Caco-2 (cell line): ENCODE measurements at regions not wholly inside any gene's neighbourhood (a gene's known extent, or its start where the extent isn't known, plus 50 kb on each side); places are given as distances from the start of the nearest gene placed in this dataset.

ENCODE experiments used
- BruUV-seq: library from RNA; stranded (reverse); fragments of 400-500 nt; replicated peaks from 2 replicates; lab custom pipeline; 2021; lab: Mats Ljungman, UMichigan
- CTCF ChIA-PET: fragments of 300-600 bp; sonication (Branson Sonifier 250); formaldehyde crosslinking; loops from one replicate; lab custom pipeline; 2022; ENCODE audit warnings: antibody characterized with exemption; lab: Charles Lee
- POLR2A ChIA-PET: fragments of 300-600 bp; sonication (Branson Sonifier 250); formaldehyde crosslinking; loops from one replicate; lab custom pipeline; 2022; ENCODE audit warnings: antibody characterized with exemption; lab: Charles Lee
- DNase-seq, 2 experiments: peaks; one replicate each; pipeline versions ENCODE4 v3.0.0 to v3.0.0-alpha.2; 2020 to 2022
- H3K27me3 ChIP-seq: replicated peaks from 2 replicates; pipeline ENCODE4 v1.6.0; 2011; ENCODE audit warnings: low read length; ENCODE audit not compliant: control insufficient read depth, insufficient read depth
- H3K36me3 ChIP-seq: 2 replicates; pipeline ENCODE4 v1.5.1; 2011; ENCODE audit warnings: low read length; ENCODE audit not compliant: control insufficient read depth, insufficient read depth
- H3K4me1 ChIP-seq: fragments of 250-450 bp; sonication (Bioruptor Pico); 2 replicates; pipeline ENCODE4 v1.5.1; 2020; ENCODE audit warnings: mild to moderate bottlenecking
- H3K4me3 ChIP-seq: 2 replicates; pipeline ENCODE4 v1.5.1; 2011; ENCODE audit warnings: low read depth, mild to moderate bottlenecking, control low read depth, low read length
- H3K9me3 ChIP-seq: fragments of 250-450 bp; sonication (Bioruptor Pico); 2 replicates; pipeline ENCODE4 v1.5.1; 2020; ENCODE audit warnings: mild to moderate bottlenecking, moderate library complexity
- H3K27ac Mint-ChIP-seq: one replicate; pipeline ENCODE4 v1.8.0; 2022; ENCODE audit warnings: mixed read lengths; ENCODE audit not compliant: unreplicated experiment
- H3K27me3 Mint-ChIP-seq: one replicate; pipeline ENCODE4 v1.8.0; 2022; ENCODE audit warnings: mixed read lengths; ENCODE audit not compliant: insufficient read depth, unreplicated experiment
- H3K36me3 Mint-ChIP-seq: one replicate; pipeline ENCODE4 v1.8.0; 2022; ENCODE audit warnings: mild to moderate bottlenecking, mixed read lengths; ENCODE audit not compliant: insufficient read depth, unreplicated experiment
- H3K4me1 Mint-ChIP-seq: one replicate; pipeline ENCODE4 v1.8.0; 2022; ENCODE audit warnings: low read depth, mixed read lengths; ENCODE audit not compliant: unreplicated experiment
- H3K4me3 Mint-ChIP-seq: one replicate; pipeline ENCODE4 v1.8.0; 2022; ENCODE audit warnings: mild to moderate bottlenecking, moderate library complexity, mixed read lengths; ENCODE audit not compliant: unreplicated experiment
- H3K9me3 Mint-ChIP-seq: one replicate; pipeline ENCODE4 v1.8.0; 2022; ENCODE audit warnings: mixed read lengths; ENCODE audit not compliant: unreplicated experiment
- intact Hi-C: fragments of 100-400 bp; cut with micrococcal nuclease; formaldehyde crosslinking; loops from one replicate; pipeline ENCODE4 v1.10.0; 2022; ENCODE audit not compliant: unreplicated experiment
- TF ChIP-seq, protein P1 (sequence below), 2 experiments: fragments of 200-600 bp in 1 of 2; IDR thresholded peaks; 1 replicate in 1 of 2; 2 replicates in 1 of 2; pipeline versions ENCODE4 v1.5.1 to v1.8.0; 2011 to 2022; ENCODE audit warnings: antibody characterized with exemption in 1 of 2, control low read depth in 1 of 2, inconsistent platforms in 1 of 2, low read depth in 1 of 2, low read length in 1 of 2, mild to moderate bottlenecking in 1 of 2, moderate library complexity in 1 of 2; ENCODE audit not compliant: insufficient read depth in 1 of 2, severe bottlenecking in 1 of 2, unreplicated experiment in 1 of 2

DNA sequence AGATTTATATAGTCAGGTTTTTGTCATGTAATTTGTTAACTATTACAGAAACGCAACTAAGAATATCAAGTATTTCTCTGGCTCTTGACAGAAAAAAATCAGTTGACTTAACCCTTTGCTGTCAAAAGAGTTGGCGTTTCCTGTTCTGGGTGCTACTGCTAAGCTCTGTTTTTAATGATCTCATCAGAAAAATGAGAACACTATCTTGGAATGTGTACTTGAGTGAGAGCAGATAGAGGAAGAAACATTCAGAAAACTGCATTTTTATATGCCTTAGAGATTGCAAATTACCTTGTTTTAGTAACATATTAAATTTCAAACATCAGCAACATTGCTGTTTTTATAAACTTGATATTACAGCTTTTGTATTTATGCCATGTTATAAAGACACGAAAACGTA lies 297.9 kb downstream of the RDH14 start:
- Mint-ChIP-seq H3K4me3 (no peak overlapping the region), H3K27ac (no peak overlapping the region), H3K36me3 (no peaks in the 10 kb centered on the region), H3K9me3 (no peaks in the 10 kb centered on the region), H3K4me1 (no peaks in the 10 kb centered on the region), H3K27me3 (no peaks in the 10 kb centered on the region)
- Histone ChIP-seq H3K4me1 (no peaks in the 10 kb centered on the region), H3K36me3 (no peaks in the 10 kb centered on the region), H3K9me3 (0 out of 2 replicates have a peak, but pooled peaks cover 4% of the 10 kb centered on the region), H3K4me3 (no peak overlapping the region), H3K27me3 (no peaks in the 10 kb centered on the region)
- ChIA-PET CTCF (no interaction called here), POLR2A (no interaction called here)
- intact Hi-C loops: no loop called here
- no TSS peak for BruUV-seq
- DNase-seq: no peak
- TF ChIP-seq, protein P1, sequence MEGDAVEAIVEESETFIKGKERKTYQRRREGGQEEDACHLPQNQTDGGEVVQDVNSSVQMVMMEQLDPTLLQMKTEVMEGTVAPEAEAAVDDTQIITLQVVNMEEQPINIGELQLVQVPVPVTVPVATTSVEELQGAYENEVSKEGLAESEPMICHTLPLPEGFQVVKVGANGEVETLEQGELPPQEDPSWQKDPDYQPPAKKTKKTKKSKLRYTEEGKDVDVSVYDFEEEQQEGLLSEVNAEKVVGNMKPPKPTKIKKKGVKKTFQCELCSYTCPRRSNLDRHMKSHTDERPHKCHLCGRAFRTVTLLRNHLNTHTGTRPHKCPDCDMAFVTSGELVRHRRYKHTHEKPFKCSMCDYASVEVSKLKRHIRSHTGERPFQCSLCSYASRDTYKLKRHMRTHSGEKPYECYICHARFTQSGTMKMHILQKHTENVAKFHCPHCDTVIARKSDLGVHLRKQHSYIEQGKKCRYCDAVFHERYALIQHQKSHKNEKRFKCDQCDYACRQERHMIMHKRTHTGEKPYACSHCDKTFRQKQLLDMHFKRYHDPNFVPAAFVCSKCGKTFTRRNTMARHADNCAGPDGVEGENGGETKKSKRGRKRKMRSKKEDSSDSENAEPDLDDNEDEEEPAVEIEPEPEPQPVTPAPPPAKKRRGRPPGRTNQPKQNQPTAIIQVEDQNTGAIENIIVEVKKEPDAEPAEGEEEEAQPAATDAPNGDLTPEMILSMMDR (IDR thresholded peaks at IDR 0.05; ENCODE audit: insufficient read depth in 1 of 2, low read depth in 1 of 2, low read length in 1 of 2, severe bottlenecking in 1 of 2, unreplicated experiment in 1 of 2): no peak

DNA sequence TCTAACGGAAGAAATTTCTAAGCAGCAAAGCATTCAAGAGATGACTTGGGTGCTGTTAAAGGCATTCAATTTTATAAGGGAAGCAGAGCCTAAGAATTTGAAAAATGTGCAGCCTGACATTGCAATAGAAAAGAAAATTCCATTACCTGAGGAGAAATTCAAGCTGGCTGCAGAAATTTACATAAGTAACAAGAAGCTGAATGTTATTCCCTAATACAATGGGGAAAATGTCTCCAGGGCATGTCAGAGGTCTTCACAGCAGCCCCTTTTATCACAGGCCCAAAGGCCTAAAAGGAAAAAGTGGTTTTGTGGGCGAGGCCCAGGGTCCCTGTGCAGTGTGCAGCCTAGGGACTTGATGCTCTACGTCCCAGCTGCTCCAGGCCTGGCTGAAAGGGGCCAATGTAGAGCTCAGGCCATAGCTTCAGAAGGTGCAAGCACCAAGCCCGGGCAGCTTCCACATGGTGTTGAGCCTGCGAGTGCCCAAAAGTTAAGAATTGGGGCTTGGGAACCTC lies 306.7 kb downstream of the RDH14 start:
- ChIA-PET POLR2A (no interaction called here), CTCF (no interaction called here)
- no peak overlapping the region for H3K27ac Mint-ChIP-seq
- H3K36me3 Mint-ChIP-seq: no peaks in the 10 kb centered on the region
- H3K9me3 Mint-ChIP-seq: peaks cover 25% of the 10 kb centered on the region
- no TSS peak for BruUV-seq
- intact Hi-C loops: no loop called here
- H3K27me3 ChIP-seq: no peaks in the 10 kb centered on the region
- no peak for DNase-seq
- no peaks in the 10 kb centered on the region for H3K27me3 Mint-ChIP-seq
- H3K36me3 ChIP-seq: no peaks in the 10 kb centered on the region
- H3K9me3 ChIP-seq: peaks cover 8% of the 10 kb centered on the region
- TF ChIP-seq, protein P1 (IDR thresholded peaks at IDR 0.05; ENCODE audit: insufficient read depth in 1 of 2, low read depth in 1 of 2, low read length in 1 of 2, severe bottlenecking in 1 of 2, unreplicated experiment in 1 of 2): no peak
- no peak overlapping the region for H3K4me3 Mint-ChIP-seq
- no peaks in the 10 kb centered on the region for H3K4me1 Mint-ChIP-seq
- H3K4me1 ChIP-seq: peaks cover 6% of the 10 kb centered on the region; the same call in 1 of the 2 replicates
- no peak overlapping the region for H3K4me3 ChIP-seq

DNA sequence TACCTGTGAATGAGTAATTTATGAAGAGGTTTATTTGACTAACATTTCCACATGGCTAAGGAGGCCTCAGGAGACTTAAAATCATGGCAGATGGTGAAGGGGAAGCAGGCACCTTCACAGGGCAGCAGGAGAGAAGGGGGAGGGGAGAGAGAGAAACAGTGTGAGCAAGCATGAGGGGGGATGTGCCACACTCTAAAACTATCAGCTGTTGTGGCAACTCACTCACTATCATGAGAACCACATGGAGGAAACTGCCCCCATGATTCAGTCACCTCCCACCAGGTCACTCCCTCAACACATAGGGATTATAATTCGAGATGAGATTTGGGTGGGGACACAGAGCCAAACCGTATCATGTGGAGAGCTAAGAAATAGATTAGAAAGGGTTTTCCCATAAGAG lies 309.0 kb downstream of the RDH14 start:
- ChIA-PET POLR2A (no interaction called here), CTCF (no interaction called here)
- DNase-seq: no peak
- H3K4me3 Mint-ChIP-seq: no peak overlapping the region
- Histone ChIP-seq H3K9me3 (peaks cover 4% of the 10 kb centered on the region), H3K4me3 (no peak overlapping the region), H3K27me3 (no peaks in the 10 kb centered on the region), H3K4me1 (peaks cover 6% of the 10 kb centered on the region; the same call in 1 of the 2 replicates), H3K36me3 (no peaks in the 10 kb centered on the region)
- TF ChIP-seq, protein P1 (IDR thresholded peaks at IDR 0.05; ENCODE audit: insufficient read depth in 1 of 2, low read depth in 1 of 2, low read length in 1 of 2, severe bottlenecking in 1 of 2, unreplicated experiment in 1 of 2): no peak
- intact Hi-C loops: no loop called here
- H3K36me3 Mint-ChIP-seq: no peaks in the 10 kb centered on the region
- no TSS peak for BruUV-seq
- no peaks in the 10 kb centered on the region for H3K4me1 Mint-ChIP-seq
- peaks cover 25% of the 10 kb centered on the region for H3K9me3 Mint-ChIP-seq
- H3K27ac Mint-ChIP-seq: no peak overlapping the region
- no peaks in the 10 kb centered on the region for H3K27me3 Mint-ChIP-seq
